SU-DHL-6 (cell line): ENCODE measurements at regions not wholly inside any gene's neighbourhood (a gene's known extent, or its start where the extent isn't known, plus 50 kb on each side); places are given as distances from the start of the nearest gene placed in this dataset.

Experiments
- CTCF ChIP-seq: fragments of 200-600 bp; sonication (generic); IDR thresholded peaks from one replicate; pipeline ENCODE4 v1.5.1; 2017; ENCODE audit warnings: antibody characterized with exemption, mild to moderate bottlenecking, low read length, moderate library complexity; ENCODE audit not compliant: insufficient read depth, poor library complexity, severe bottlenecking
- EZH2phosphoT487 ChIP-seq: fragments of 200-600 bp; sonication (generic), shearing (Covaris generic); conservative IDR thresholded peaks from 2 replicates; pipeline ENCODE4 v1.6.1; 2018; ENCODE audit warnings: mild to moderate bottlenecking, antibody characterized with exemption, low read length, moderate library complexity, mixed read lengths

GRCh38 chr3:110686701-110687100, 384.9 kb upstream of the NECTIN3 start:
- TF ChIP-seq CTCF (no peak), EZH2phosphoT487 (no peak)
